Hepatocyte (in vitro differentiated cells): ENCODE measurements at regions not wholly inside any gene's neighbourhood (a gene's known extent, or its start where the extent isn't known, plus 50 kb on each side); places are given as distances from the start of the nearest gene placed in this dataset.

Source experiments
- DNase-seq: peaks from one replicate; pipeline ENCODE4 v3.0.0-alpha.2; 2016; ENCODE audit warnings: low spot score
- H2AFZ ChIP-seq: fragments of 200-600 bp; sonication (generic); 2 replicates; pipeline ENCODE4 v1.6.0; 2016; ENCODE audit warnings: antibody characterized with exemption, mild to moderate bottlenecking
- H3K27ac ChIP-seq: fragments of 200-600 bp; sonication (generic); 2 replicates; pipeline ENCODE4 v1.5.1; 2016; ENCODE audit warnings: mild to moderate bottlenecking
- H3K27me3 ChIP-seq: fragments of 200-600 bp; sonication (generic); 2 replicates; pipeline ENCODE4 v1.6.1; 2016
- H3K36me3 ChIP-seq: fragments of 200-600 bp; sonication (generic); replicated peaks from 2 replicates; pipeline ENCODE4 v1.5.1; 2016; ENCODE audit warnings: low read depth; ENCODE audit not compliant: insufficient read depth
- H3K4me1 ChIP-seq: fragments of 200-600 bp; sonication (generic); 2 replicates; pipeline ENCODE4 v1.5.1; 2016; ENCODE audit warnings: mild to moderate bottlenecking, moderate library complexity; ENCODE audit not compliant: insufficient read depth
- H3K4me2 ChIP-seq: fragments of 200-600 bp; sonication (generic); 2 replicates; pipeline ENCODE4 v1.6.0; 2016
- H3K4me3 ChIP-seq: fragments of 200-600 bp; sonication (generic); 2 replicates; pipeline ENCODE4 v1.5.1; 2016; ENCODE audit warnings: mild to moderate bottlenecking
- H3K79me2 ChIP-seq: fragments of 200-600 bp; sonication (generic); 2 replicates; pipeline ENCODE4 v1.6.0; 2017; ENCODE audit warnings: mild to moderate bottlenecking
- H3K9me2 ChIP-seq: fragments of 200-600 bp; sonication (generic); replicated peaks from 2 replicates; pipeline ENCODE4 v1.6.0; 2017; ENCODE audit warnings: mild to moderate bottlenecking; ENCODE audit not compliant: insufficient read depth
- H3K9me3 ChIP-seq: fragments of 200-600 bp; sonication (generic); 2 replicates; pipeline ENCODE4 v1.5.1; 2016; ENCODE audit warnings: low read depth, mild to moderate bottlenecking
- H4K20me1 ChIP-seq: fragments of 200-600 bp; sonication (generic); 2 replicates; pipeline ENCODE4 v1.6.0; 2016; ENCODE audit warnings: mild to moderate bottlenecking; ENCODE audit not compliant: insufficient read depth, poor library complexity, severe bottlenecking
- EZH2 ChIP-seq: fragments of 200-600 bp; sonication (generic); IDR thresholded peaks from 2 replicates; pipeline ENCODE4 v1.6.1; 2016; ENCODE audit warnings: antibody characterized with exemption, mild to moderate bottlenecking, borderline replicate concordance
- EZH2phosphoT487 ChIP-seq: fragments of 200-600 bp; sonication (generic); IDR thresholded peaks from one replicate; pipeline ENCODE4 v1.6.1; 2018; ENCODE audit warnings: antibody characterized with exemption, mild to moderate bottlenecking, low read depth, moderate library complexity; ENCODE audit not compliant: unreplicated experiment, severe bottlenecking
- WGBS: methylation state at CpG from one replicate; pipeline ENCODE4 v1.1.6; 2016; ENCODE audit warnings: low lambda C conversion rate; ENCODE audit errors: missing lambda C conversion rate; 5-methylcytosine and 5-hydroxymethylcytosine counted together
- TF ChIP-seq, protein P1 (sequence below): fragments of 200-600 bp; sonication (generic); IDR thresholded peaks from 2 replicates; pipeline ENCODE4 v1.5.1; 2016; ENCODE audit warnings: antibody characterized with exemption, mild to moderate bottlenecking; ENCODE audit not compliant: poor library complexity

GRCh38 chr3:74059923-74060600, 435.3 kb upstream of the PDZRN3 start:
- DNase-seq, result no peak
- TF ChIP-seq, protein P1, sequence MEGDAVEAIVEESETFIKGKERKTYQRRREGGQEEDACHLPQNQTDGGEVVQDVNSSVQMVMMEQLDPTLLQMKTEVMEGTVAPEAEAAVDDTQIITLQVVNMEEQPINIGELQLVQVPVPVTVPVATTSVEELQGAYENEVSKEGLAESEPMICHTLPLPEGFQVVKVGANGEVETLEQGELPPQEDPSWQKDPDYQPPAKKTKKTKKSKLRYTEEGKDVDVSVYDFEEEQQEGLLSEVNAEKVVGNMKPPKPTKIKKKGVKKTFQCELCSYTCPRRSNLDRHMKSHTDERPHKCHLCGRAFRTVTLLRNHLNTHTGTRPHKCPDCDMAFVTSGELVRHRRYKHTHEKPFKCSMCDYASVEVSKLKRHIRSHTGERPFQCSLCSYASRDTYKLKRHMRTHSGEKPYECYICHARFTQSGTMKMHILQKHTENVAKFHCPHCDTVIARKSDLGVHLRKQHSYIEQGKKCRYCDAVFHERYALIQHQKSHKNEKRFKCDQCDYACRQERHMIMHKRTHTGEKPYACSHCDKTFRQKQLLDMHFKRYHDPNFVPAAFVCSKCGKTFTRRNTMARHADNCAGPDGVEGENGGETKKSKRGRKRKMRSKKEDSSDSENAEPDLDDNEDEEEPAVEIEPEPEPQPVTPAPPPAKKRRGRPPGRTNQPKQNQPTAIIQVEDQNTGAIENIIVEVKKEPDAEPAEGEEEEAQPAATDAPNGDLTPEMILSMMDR, result no peak
- no peak for TF ChIP-seq EZH2phosphoT487
- no peak for TF ChIP-seq EZH2
- WGBS, result 83% methylated on average over 3 of the region's 3 CpGs

GRCh38 chr3:74059301-74059922, 434.7 kb upstream of the PDZRN3 start:
- TF ChIP-seq EZH2, result no peak
- TF ChIP-seq, protein P1, result no peak
- TF ChIP-seq EZH2phosphoT487, result no peak
- no peaks in the 10 kb centered on the region for H4K20me1 ChIP-seq
- no peak overlapping the region for H3K27ac ChIP-seq
- H3K79me2 ChIP-seq, result no peaks in the 10 kb centered on the region
- DNase-seq, result no peak
- no peaks in the 10 kb centered on the region for H3K4me1 ChIP-seq
- H3K4me2 ChIP-seq, result no peak overlapping the region
- no peak overlapping the region for H3K4me3 ChIP-seq
- no peak overlapping the region for H2AFZ ChIP-seq
- no peaks in the 10 kb centered on the region for H3K36me3 ChIP-seq
- H3K27me3 ChIP-seq, result no peaks in the 10 kb centered on the region
- H3K9me3 ChIP-seq, result no peaks in the 10 kb centered on the region
- no peaks in the 10 kb centered on the region for H3K9me2 ChIP-seq
- 74% methylated on average over 3 of the region's 3 CpGs for WGBS

More at GRCh38 chr3:74059923-74060600, 435.3 kb upstream of the PDZRN3 start:
- Histone ChIP-seq H3K9me2 (no peaks in the 10 kb centered on the region), H3K27me3 (no peaks in the 10 kb centered on the region), H3K4me2 (no peak overlapping the region), H2AFZ (no peak overlapping the region), H3K9me3 (no peaks in the 10 kb centered on the region), H3K27ac (no peak overlapping the region), H4K20me1 (no peaks in the 10 kb centered on the region), H3K4me3 (no peak overlapping the region), H3K36me3 (no peaks in the 10 kb centered on the region), H3K4me1 (no peaks in the 10 kb centered on the region), H3K79me2 (no peaks in the 10 kb centered on the region)

- no peak overlapping the region for H2AFZ ChIP-seq
- no peak for DNase-seq
- 40% methylated on average over 1 of the region's 1 CpG for WGBS
Measured at GRCh38 chr3:74057169-74057568, 432.4 kb upstream of the PDZRN3 start.

More at GRCh38 chr3:74057169-74057568, 432.4 kb upstream of the PDZRN3 start:
- Histone ChIP-seq H3K9me2 (no peaks in the 10 kb centered on the region), H3K4me3 (no peak overlapping the region), H3K9me3 (no peaks in the 10 kb centered on the region), H3K4me1 (no peaks in the 10 kb centered on the region), H3K79me2 (no peaks in the 10 kb centered on the region), H4K20me1 (no peaks in the 10 kb centered on the region), H3K27me3 (no peaks in the 10 kb centered on the region), H3K36me3 (no peaks in the 10 kb centered on the region), H3K27ac (no peak overlapping the region), H3K4me2 (no peak overlapping the region)
- TF ChIP-seq, protein P1, result no peak
- no peak for TF ChIP-seq EZH2
